ENCODE measurements at regions not wholly inside any gene's neighbourhood (a gene's known extent, or its start where the extent isn't known, plus 50 kb on each side); places are given as distances from the start of the nearest gene placed in this dataset.

DNA sequence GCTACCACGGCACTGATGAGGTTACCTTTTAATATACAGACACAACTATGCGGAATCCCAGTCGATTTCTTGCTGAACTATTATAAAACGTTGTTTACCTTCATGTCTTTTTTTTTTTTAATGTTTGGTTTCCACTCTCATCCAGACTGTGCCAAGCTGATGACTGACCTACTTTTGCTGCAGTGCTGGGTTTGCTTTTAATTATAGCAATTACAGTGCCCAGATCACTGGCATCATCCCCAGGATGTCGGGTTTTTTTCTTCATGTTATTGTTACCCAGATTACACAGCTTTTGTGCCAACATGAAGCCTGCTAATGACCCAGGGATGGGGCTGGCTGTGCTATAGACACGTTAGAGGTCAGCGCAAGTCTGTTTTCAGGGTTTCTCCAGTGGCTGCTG, 294.0 kb upstream of the ATP10A start:
- Histone ChIP-seq H3K4me3 (replicated peaks; ENCODE audit: low read depth, low read length) (no peak overlapping the region), H3K36me3 (ENCODE audit: control insufficient read depth, insufficient read depth, low read length) (no peaks in the 10 kb centered on the region), H3K27me3 (replicated peaks; ENCODE audit: control insufficient read depth, insufficient read depth, low read length) (no peaks in the 10 kb centered on the region)
- DNase-seq (ENCODE audit: extremely low read depth, insufficient read length): no peak
- TF ChIP-seq, protein P1, sequence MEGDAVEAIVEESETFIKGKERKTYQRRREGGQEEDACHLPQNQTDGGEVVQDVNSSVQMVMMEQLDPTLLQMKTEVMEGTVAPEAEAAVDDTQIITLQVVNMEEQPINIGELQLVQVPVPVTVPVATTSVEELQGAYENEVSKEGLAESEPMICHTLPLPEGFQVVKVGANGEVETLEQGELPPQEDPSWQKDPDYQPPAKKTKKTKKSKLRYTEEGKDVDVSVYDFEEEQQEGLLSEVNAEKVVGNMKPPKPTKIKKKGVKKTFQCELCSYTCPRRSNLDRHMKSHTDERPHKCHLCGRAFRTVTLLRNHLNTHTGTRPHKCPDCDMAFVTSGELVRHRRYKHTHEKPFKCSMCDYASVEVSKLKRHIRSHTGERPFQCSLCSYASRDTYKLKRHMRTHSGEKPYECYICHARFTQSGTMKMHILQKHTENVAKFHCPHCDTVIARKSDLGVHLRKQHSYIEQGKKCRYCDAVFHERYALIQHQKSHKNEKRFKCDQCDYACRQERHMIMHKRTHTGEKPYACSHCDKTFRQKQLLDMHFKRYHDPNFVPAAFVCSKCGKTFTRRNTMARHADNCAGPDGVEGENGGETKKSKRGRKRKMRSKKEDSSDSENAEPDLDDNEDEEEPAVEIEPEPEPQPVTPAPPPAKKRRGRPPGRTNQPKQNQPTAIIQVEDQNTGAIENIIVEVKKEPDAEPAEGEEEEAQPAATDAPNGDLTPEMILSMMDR (IDR thresholded peaks at IDR 0.05; ENCODE audit: insufficient read depth, low read length, poor library complexity, severe bottlenecking): no peak

DNA sequence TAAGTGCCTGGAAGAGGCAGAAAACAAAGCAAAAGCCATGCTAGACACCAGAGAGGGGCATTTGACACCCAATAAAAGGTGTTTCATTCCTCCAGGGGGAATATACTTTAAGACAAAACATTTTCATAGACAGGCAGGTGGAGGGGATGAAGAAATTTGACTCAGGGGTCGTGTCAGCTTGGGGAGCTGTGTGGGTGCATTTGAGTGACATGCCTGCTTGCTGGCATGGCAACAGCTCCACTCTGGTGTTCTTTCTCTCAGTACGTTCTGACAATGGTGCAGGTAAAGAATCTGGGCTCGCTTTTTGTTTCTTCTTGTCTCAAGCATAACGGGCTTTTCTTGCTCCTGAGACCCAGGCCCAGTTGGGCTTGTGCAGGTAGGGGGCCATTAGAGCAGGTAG, 292.9 kb upstream of the ATP10A start:
- Histone ChIP-seq H3K36me3 (ENCODE audit: control insufficient read depth, insufficient read depth, low read length) (no peaks in the 10 kb centered on the region), H3K27me3 (replicated peaks; ENCODE audit: control insufficient read depth, insufficient read depth, low read length) (no peaks in the 10 kb centered on the region), H3K4me3 (replicated peaks; ENCODE audit: low read depth, low read length) (no peak overlapping the region)
- no peak for DNase-seq (ENCODE audit: extremely low read depth, insufficient read length)
- TF ChIP-seq, protein P1 (IDR thresholded peaks at IDR 0.05; ENCODE audit: insufficient read depth, low read length, poor library complexity, severe bottlenecking): no peak

DNA sequence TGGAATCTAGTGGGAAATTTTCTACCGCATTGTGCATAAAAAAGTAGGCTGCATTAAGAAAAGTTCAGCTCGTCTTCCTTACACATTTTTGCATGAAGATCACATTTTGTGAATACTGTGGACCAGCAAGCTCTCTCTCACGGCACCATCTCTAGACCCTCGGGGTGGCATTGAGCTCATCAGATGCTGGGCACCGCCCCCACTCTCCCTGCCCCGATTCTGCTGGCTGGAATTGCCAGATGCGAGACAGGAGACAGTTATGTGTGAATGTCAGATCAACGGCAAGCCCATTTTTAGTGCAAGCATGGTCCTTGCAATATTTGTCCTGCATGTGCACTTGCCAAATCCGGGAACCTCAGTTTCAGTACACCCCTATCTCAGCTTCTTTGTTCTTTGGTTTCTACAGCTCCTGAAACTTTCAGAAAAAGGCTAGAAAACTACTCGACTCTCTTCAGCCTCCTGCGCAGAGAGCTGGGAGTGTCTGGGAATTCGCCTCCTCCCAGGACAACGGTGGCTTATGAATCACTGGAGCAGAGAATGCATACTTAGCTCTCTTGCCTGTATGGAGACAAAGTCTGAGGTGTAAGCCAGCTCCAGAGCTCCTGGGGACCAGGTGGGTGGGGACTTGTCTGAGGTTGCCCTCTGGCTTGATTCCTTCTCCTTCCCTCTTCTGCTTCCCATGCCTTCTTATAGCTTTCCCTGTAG, 285.2 kb upstream of the ATP10A start:
- no peak overlapping the region for H3K4me3 ChIP-seq (replicated peaks; ENCODE audit: low read depth, low read length)
- H3K36me3 ChIP-seq (ENCODE audit: control insufficient read depth, insufficient read depth, low read length): no peaks in the 10 kb centered on the region
- H3K27me3 ChIP-seq (replicated peaks; ENCODE audit: control insufficient read depth, insufficient read depth, low read length): no peaks in the 10 kb centered on the region
- no peak for DNase-seq (ENCODE audit: extremely low read depth, insufficient read length)
- TF ChIP-seq, protein P1 (IDR thresholded peaks at IDR 0.05; ENCODE audit: insufficient read depth, low read length, poor library complexity, severe bottlenecking): no peak

DNA sequence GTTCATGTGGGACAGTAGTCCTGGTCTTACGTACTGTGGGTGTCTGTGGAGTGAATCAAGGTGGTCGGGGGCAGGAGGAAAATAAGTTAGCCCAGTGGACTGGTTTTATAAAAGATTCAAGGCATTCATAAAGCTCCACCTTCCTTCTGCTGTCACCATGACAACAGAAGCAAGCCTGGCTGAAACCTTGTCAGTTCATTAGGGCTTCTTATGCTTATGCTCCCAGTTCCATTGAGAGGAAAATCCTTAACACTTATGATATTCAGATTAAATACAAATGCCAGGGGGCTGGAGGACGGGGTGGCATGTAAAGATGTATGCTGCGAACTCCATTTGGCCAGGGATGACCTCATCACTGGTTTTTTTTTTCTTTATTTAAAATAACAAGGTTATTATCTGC, 283.1 kb upstream of the ATP10A start:
- H3K27me3 ChIP-seq (replicated peaks; ENCODE audit: control insufficient read depth, insufficient read depth, low read length): no peaks in the 10 kb centered on the region
- TF ChIP-seq, protein P1 (IDR thresholded peaks at IDR 0.05; ENCODE audit: insufficient read depth, low read length, poor library complexity, severe bottlenecking): no peak
- DNase-seq (ENCODE audit: extremely low read depth, insufficient read length): no peak
- no peaks in the 10 kb centered on the region for H3K36me3 ChIP-seq (ENCODE audit: control insufficient read depth, insufficient read depth, low read length)
- H3K4me3 ChIP-seq (replicated peaks; ENCODE audit: low read depth, low read length): no peak overlapping the region

DNA sequence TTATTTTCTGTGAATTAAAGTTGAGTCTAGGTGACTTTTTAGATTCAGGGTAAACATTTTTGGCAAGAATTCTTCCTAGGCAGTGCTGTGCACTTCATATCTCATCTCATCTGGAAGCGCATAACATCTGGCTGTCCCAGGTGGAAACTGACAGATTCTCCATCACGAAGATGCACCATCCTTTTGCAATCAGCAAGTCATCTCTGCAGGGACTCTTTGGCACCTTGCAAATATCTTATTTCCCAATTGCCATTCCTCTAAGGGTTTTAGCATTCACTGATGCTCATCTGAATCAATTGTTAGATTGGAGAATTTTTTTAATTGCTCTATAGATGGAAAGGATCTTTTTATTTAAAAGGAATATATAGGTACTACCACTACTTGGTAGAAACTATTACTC, 282.7 kb upstream of the ATP10A start:
- no peak for DNase-seq (ENCODE audit: extremely low read depth, insufficient read length)
- Histone ChIP-seq H3K27me3 (replicated peaks; ENCODE audit: control insufficient read depth, insufficient read depth, low read length) (no peaks in the 10 kb centered on the region), H3K36me3 (ENCODE audit: control insufficient read depth, insufficient read depth, low read length) (no peaks in the 10 kb centered on the region), H3K4me3 (replicated peaks; ENCODE audit: low read depth, low read length) (no peak overlapping the region)
- TF ChIP-seq, protein P1 (IDR thresholded peaks at IDR 0.05; ENCODE audit: insufficient read depth, low read length, poor library complexity, severe bottlenecking): no peak

DNA sequence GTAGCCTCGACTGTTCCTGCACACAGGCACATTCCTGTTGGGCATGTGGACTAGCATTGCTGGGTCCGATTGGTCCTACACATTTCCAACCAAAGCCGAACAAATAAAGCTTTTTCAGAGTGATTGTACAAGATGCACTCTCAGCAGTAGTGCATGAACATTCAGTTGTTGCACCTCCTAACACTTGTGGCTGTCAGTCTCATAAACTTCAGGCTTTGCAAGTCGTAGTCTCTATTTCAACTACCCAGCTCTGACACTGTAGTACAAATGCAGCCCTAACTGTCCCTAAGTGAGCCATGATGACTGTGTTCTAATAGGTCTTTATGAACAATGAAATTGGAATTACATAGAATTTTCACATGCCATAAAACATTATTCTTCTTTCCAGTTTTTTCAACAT, 281.7 kb upstream of the ATP10A start:
- DNase-seq (ENCODE audit: extremely low read depth, insufficient read length): no peak
- no peaks in the 10 kb centered on the region for H3K36me3 ChIP-seq (ENCODE audit: control insufficient read depth, insufficient read depth, low read length)
- TF ChIP-seq, protein P1 (IDR thresholded peaks at IDR 0.05; ENCODE audit: insufficient read depth, low read length, poor library complexity, severe bottlenecking): no peak
- H3K4me3 ChIP-seq (replicated peaks; ENCODE audit: low read depth, low read length): no peak overlapping the region
- no peaks in the 10 kb centered on the region for H3K27me3 ChIP-seq (replicated peaks; ENCODE audit: control insufficient read depth, insufficient read depth, low read length)
